ENCODE measurements at regions not wholly inside any gene's neighbourhood (a gene's known extent, or its start where the extent isn't known, plus 50 kb on each side); places are given as distances from the start of the nearest gene placed in this dataset.

GRCh38 chr16:80427795-80428194 is 113.0 kb upstream of the DYNLRB2 start:
- no peaks in the 10 kb centered on the region for H4K20me1 ChIP-seq (ENCODE audit: control insufficient read depth, insufficient read depth, low read depth, low read length)
- H3K79me2 ChIP-seq (ENCODE audit: control insufficient read depth, low read length): no peaks in the 10 kb centered on the region
- H3K4me1 ChIP-seq (ENCODE audit: control insufficient read depth, low read length): no peaks in the 10 kb centered on the region
- no peaks in the 10 kb centered on the region; the same call in 1 of the 2 replicates for H3K9me3 ChIP-seq (ENCODE audit: control insufficient read depth, insufficient read depth, low read length)
- H3K27ac ChIP-seq (ENCODE audit: low read depth, low read length): no peak overlapping the region
- no peaks in the 10 kb centered on the region for H3K9me2 ChIP-seq (replicated peaks; ENCODE audit: control insufficient read depth, low read length)
- H3K4me2 ChIP-seq (ENCODE audit: low read length): no peak overlapping the region
- no peaks in the 10 kb centered on the region for H3K36me3 ChIP-seq (ENCODE audit: control insufficient read depth, low read length)
- no peaks in the 10 kb centered on the region for H3F3A ChIP-seq (ENCODE audit: control insufficient read depth, insufficient read depth)
- no peak for TF ChIP-seq EZH2phosphoT487 (IDR thresholded peaks at IDR 0.05; ENCODE audit: borderline replicate concordance, low read length)
- TF ChIP-seq, protein P1, sequence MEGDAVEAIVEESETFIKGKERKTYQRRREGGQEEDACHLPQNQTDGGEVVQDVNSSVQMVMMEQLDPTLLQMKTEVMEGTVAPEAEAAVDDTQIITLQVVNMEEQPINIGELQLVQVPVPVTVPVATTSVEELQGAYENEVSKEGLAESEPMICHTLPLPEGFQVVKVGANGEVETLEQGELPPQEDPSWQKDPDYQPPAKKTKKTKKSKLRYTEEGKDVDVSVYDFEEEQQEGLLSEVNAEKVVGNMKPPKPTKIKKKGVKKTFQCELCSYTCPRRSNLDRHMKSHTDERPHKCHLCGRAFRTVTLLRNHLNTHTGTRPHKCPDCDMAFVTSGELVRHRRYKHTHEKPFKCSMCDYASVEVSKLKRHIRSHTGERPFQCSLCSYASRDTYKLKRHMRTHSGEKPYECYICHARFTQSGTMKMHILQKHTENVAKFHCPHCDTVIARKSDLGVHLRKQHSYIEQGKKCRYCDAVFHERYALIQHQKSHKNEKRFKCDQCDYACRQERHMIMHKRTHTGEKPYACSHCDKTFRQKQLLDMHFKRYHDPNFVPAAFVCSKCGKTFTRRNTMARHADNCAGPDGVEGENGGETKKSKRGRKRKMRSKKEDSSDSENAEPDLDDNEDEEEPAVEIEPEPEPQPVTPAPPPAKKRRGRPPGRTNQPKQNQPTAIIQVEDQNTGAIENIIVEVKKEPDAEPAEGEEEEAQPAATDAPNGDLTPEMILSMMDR (IDR thresholded peaks at IDR 0.05; ENCODE audit: low read depth, low read length, poor library complexity, severe bottlenecking): no peak
- no peak overlapping the region for H3K4me3 ChIP-seq (ENCODE audit: low read length)
- no peaks in the 10 kb centered on the region for H3K27me3 ChIP-seq (ENCODE audit: control insufficient read depth, low read length)

DNA sequence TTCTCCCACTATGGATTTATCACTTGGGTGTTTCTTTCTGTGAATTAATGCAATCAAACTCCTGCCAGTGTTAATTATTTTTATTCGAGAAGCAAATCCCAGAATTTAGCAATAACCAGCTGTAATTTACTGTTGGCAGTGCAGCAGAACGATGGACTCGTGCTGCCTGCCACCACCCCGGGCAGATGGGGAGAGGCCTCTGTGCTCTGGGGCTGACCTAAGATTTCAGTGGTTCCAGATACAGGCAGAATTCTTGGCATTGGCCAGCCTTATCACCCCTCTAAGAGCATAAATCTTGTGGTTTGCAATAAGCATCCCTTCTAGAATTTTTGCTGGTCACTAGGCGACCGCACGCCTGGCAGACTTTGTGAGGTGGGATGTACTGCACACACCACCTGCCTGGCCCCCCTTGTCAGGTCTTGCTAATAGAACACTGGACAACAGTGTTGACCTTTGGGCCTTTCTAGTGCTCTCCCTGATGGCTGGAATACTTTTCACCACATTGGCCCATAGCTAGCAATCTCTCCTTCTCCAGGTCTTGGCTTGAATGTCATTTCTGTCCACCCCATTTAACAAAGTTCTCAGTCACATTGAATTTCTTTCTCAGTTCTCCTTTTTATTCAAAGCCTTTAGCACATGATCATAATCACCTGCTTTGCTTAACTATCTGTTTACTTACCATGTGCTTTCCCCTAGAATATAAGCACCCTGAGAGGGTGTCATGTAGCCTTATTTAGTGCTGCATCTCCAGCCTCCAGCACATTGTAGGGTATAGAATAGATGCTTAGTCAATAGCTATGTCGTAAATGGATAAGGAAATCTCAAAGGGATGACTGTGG is 122.1 kb upstream of the DYNLRB2 start:
- no peak for TF ChIP-seq EZH2phosphoT487 (IDR thresholded peaks at IDR 0.05; ENCODE audit: borderline replicate concordance, low read length)
- TF ChIP-seq, protein P1 (IDR thresholded peaks at IDR 0.05; ENCODE audit: low read depth, low read length, poor library complexity, severe bottlenecking): no peak
- H3K27me3 ChIP-seq (ENCODE audit: control insufficient read depth, low read length): no peaks in the 10 kb centered on the region
- no peaks in the 10 kb centered on the region for H3K36me3 ChIP-seq (ENCODE audit: control insufficient read depth, low read length)
- H3K4me3 ChIP-seq (ENCODE audit: low read length): no peak overlapping the region
- H3F3A ChIP-seq (ENCODE audit: control insufficient read depth, insufficient read depth): no peaks in the 10 kb centered on the region
- no peaks in the 10 kb centered on the region for H3K9me3 ChIP-seq (ENCODE audit: control insufficient read depth, insufficient read depth, low read length)
- no peak overlapping the region for H3K4me2 ChIP-seq (ENCODE audit: low read length)
- H3K27ac ChIP-seq (ENCODE audit: low read depth, low read length): no peak overlapping the region
- no peaks in the 10 kb centered on the region for H3K4me1 ChIP-seq (ENCODE audit: control insufficient read depth, low read length)
- H3K9me2 ChIP-seq (replicated peaks; ENCODE audit: control insufficient read depth, low read length): no peaks in the 10 kb centered on the region
- H3K79me2 ChIP-seq (ENCODE audit: control insufficient read depth, low read length): no peaks in the 10 kb centered on the region
- H4K20me1 ChIP-seq (ENCODE audit: control insufficient read depth, insufficient read depth, low read depth, low read length): no peaks in the 10 kb centered on the region

DNA sequence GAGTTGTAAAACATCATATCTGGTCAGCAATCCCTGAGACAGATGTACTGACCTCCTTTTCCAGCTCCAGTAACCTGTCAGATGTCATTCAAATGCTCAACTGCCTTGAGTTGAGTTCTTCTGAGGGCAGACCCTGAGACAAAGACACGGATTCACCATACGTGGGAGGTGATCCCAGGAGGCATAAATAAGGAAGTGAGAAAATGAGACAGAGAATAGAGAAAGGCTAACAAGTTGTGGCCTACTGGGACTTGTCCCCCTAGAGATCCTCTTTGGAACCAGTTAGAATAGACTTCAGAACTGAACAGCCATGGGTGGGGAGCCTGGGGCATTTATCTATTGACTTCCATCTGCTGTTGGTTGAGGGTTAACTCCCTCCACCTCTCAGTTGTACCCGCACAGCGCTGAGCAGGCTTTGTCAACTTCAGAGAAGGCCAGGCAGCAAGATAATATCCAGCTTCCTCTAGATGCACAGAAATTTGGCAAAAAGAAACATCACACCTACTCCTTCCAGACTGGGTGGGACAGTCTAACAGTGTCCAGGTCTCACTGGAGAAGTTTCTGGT is 123.0 kb upstream of the DYNLRB2 start:
- H3K36me3 ChIP-seq (ENCODE audit: control insufficient read depth, low read length): no peaks in the 10 kb centered on the region
- no peaks in the 10 kb centered on the region for H3K9me2 ChIP-seq (replicated peaks; ENCODE audit: control insufficient read depth, low read length)
- H3K27ac ChIP-seq (ENCODE audit: low read depth, low read length): no peak overlapping the region
- TF ChIP-seq, protein P1 (IDR thresholded peaks at IDR 0.05; ENCODE audit: low read depth, low read length, poor library complexity, severe bottlenecking): no peak
- no peak for TF ChIP-seq EZH2phosphoT487 (IDR thresholded peaks at IDR 0.05; ENCODE audit: borderline replicate concordance, low read length)
- no peaks in the 10 kb centered on the region for H3K27me3 ChIP-seq (ENCODE audit: control insufficient read depth, low read length)
- H3K4me1 ChIP-seq (ENCODE audit: control insufficient read depth, low read length): no peaks in the 10 kb centered on the region
- no peaks in the 10 kb centered on the region for H4K20me1 ChIP-seq (ENCODE audit: control insufficient read depth, insufficient read depth, low read depth, low read length)
- H3K4me2 ChIP-seq (ENCODE audit: low read length): no peak overlapping the region
- no peaks in the 10 kb centered on the region for H3K79me2 ChIP-seq (ENCODE audit: control insufficient read depth, low read length)
- no peaks in the 10 kb centered on the region for H3K9me3 ChIP-seq (ENCODE audit: control insufficient read depth, insufficient read depth, low read length)
- H3K4me3 ChIP-seq (ENCODE audit: low read length): no peak overlapping the region
- no peaks in the 10 kb centered on the region for H3F3A ChIP-seq (ENCODE audit: control insufficient read depth, insufficient read depth)

Measured in DOHH2 (cell line).